Adrenal gland (tissue), 9 donors: ENCODE measurements at regions not wholly inside any gene's neighbourhood (a gene's known extent, or its start where the extent isn't known, plus 50 kb on each side); places are given as distances from the start of the nearest gene placed in this dataset.

Experiments used
- DNase-seq, 7 donors: peaks; one replicate each; pipeline ENCODE4 v3.0.0-alpha.2; 2019 to 2020
- H3K27ac ChIP-seq, 5 donors: fragments of 200-600 bp; sonication (generic) in 4 of 5; 1 replicate in 3 of 5; 2 replicates in 2 of 5; pipeline versions ENCODE4 v1.5.1 to v1.8.0; 2016 to 2020; ENCODE audit warnings: mild to moderate bottlenecking in 1 of 5
- H3K27me3 ChIP-seq: fragments of 200-600 bp; 2 replicates; pipeline ENCODE4 v1.8.0; 2021
- H3K36me3 ChIP-seq, 2 donors: fragments of 200-600 bp; replicated peaks in 1 of 2; 1 replicate in 1 of 2; 2 replicates in 1 of 2; pipeline versions ENCODE4 v1.5.1 to v1.8.0; 2018 to 2022
- H3K4me1 ChIP-seq, 2 donors: fragments of 200-600 bp; replicated peaks in 1 of 2; 1 replicate in 1 of 2; 2 replicates in 1 of 2; pipeline versions ENCODE4 v1.5.1 to v1.8.0; 2018 to 2021
- H3K4me3 ChIP-seq, 4 donors: fragments of 200-600 bp; sonication (generic) in 3 of 4; one replicate each; pipeline ENCODE4 v1.5.1; 2016 to 2018
- H3K9me3 ChIP-seq, 3 donors: fragments of 200-600 bp; sonication (generic) in 1 of 3; replicated peaks in 1 of 3; 1 replicate in 2 of 3; 2 replicates in 1 of 3; pipeline versions ENCODE4 v1.5.1 to v1.8.0; 2016 to 2021
- CTCF ChIP-seq, 6 experiments: fragments of 450-650 bp in 4 of 6; fragments of 200-600 bp in 2 of 6; sonication (generic) in 1 of 6; IDR thresholded peaks; 1 replicate in 5 of 6; 2 replicates in 1 of 6; pipeline versions ENCODE4 v1.5.1 to v1.8.0; 2016 to 2021; ENCODE audit warnings: antibody characterized with exemption in 6 of 6, mild to moderate bottlenecking in 2 of 6, moderate library complexity in 1 of 6
- POLR2A ChIP-seq, 2 donors: fragments of 450-650 bp; IDR thresholded peaks; one replicate each; pipeline ENCODE4 v1.6.1; 2017; ENCODE audit warnings: antibody characterized with exemption in 2 of 2, mild to moderate bottlenecking in 2 of 2, moderate library complexity in 1 of 2
- WGBS, 4 donors: extraction: QIAGEN DNeasy Blood & Tissue Kit in 2 of 4; methylation state at CpG; one replicate each; pipeline versions ENCODE4 v1.1.5 to v1.1.7; 2013 to 2017; 5-methylcytosine and 5-hydroxymethylcytosine counted together
- intact Hi-C, 2 donors: fragments of 100-400 bp; cut with DNase I; formaldehyde crosslinking; loops; one replicate each; pipeline versions ENCODE4 v1.14.1 to v1.15.0; 2022 to 2023
- donor health status: healthy with polysubstance abuse.
- donor health status: Bipolar disorder and iron deficiency.
- donor health status: DM: yes; HTN: yes; CAD: no.
- donor health status: DM: no; HTN: no; CAD: no.
- donor health status: DM: no; HTN: no; CAD: no.

GRCh38 chr11:11085580-11085979 is 227.7 kb upstream of the ZBED5 start:
- no peak overlapping the region for H3K4me3 ChIP-seq
- no peak overlapping the region for H3K27ac ChIP-seq
- no peaks in the 10 kb centered on the region for H3K36me3 ChIP-seq
- intact Hi-C loops, result no loop called here
- H3K4me1 ChIP-seq, result no peaks in the 10 kb centered on the region
- no peaks in the 10 kb centered on the region for H3K9me3 ChIP-seq
- DNase-seq, result no peak
- no peaks in the 10 kb centered on the region for H3K27me3 ChIP-seq
- TF ChIP-seq CTCF (IDR thresholded peaks at IDR 0.05) (no peak), POLR2A (IDR thresholded peaks at IDR 0.05) (no peak)

- TF ChIP-seq CTCF (IDR thresholded peaks at IDR 0.05) (no peak), POLR2A (IDR thresholded peaks at IDR 0.05) (no peak)
- DNase-seq, result no peak
- intact Hi-C loops, result no loop called here
- 71 to 78% (median 77%) methylated on average over 1 of the region's 1 CpG for WGBS, 4 donors
- no peaks in the 10 kb centered on the region for H3K4me1 ChIP-seq
- H3K27ac ChIP-seq, result no peak overlapping the region
- H3K27me3 ChIP-seq, result no peaks in the 10 kb centered on the region
- no peak overlapping the region for H3K4me3 ChIP-seq
- H3K9me3 ChIP-seq, result no peaks in the 10 kb centered on the region
- no peaks in the 10 kb centered on the region for H3K36me3 ChIP-seq
Measured at GRCh38 chr11:11084337-11084736, 226.5 kb upstream of the ZBED5 start.

- 78 to 90% (median 88%) methylated on average over 2 of the region's 2 CpGs for WGBS, 4 donors
- Histone ChIP-seq H3K9me3 (no peaks in the 10 kb centered on the region), H3K4me1 (no peaks in the 10 kb centered on the region), H3K4me3 (no peak overlapping the region), H3K36me3 (no peaks in the 10 kb centered on the region), H3K27ac (no peak overlapping the region), H3K27me3 (no peaks in the 10 kb centered on the region)
- no peak for DNase-seq
- TF ChIP-seq CTCF (IDR thresholded peaks at IDR 0.05) (no peak), POLR2A (IDR thresholded peaks at IDR 0.05) (no peak)
- intact Hi-C loops, result no loop called here
Measured at GRCh38 chr11:11083441-11083840, 225.6 kb upstream of the ZBED5 start.

GRCh38 chr11:11082646-11083045 is 224.8 kb upstream of the ZBED5 start:
- H3K9me3 ChIP-seq, result no peaks in the 10 kb centered on the region
- TF ChIP-seq POLR2A (IDR thresholded peaks at IDR 0.05) (no peak), CTCF (IDR thresholded peaks at IDR 0.05) (no peak)
- no peaks in the 10 kb centered on the region for H3K4me1 ChIP-seq
- no peak for DNase-seq
- no peak overlapping the region for H3K27ac ChIP-seq
- no peak overlapping the region for H3K4me3 ChIP-seq
- H3K36me3 ChIP-seq, result no peaks in the 10 kb centered on the region
- intact Hi-C loops, result no loop called here
- peaks cover under 1% of the 10 kb centered on the region for H3K27me3 ChIP-seq
